ENCODE measurements at regions not wholly inside any gene's neighbourhood (a gene's known extent, or its start where the extent isn't known, plus 50 kb on each side); places are given as distances from the start of the nearest gene placed in this dataset.

DNA sequence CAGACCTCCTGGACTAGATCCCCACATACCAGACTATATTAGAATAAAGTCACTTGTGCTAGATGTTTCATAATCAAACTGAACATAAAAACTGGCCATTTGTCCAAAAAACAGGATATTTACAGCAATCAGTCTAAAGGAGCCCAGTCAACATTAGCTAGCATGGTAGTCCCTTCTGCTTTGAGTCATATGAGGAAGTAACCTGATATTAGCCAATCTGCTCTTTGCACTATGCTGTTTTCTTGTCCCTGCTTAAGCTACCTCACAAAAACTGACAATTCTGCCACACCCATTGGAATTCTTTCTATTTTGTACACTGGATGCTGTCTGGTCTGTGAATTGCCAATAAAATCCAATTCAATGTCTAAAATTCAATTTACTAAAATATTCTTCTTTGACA is 1824.2 kb downstream of the OLFM4 start:
- DNase-seq (ENCODE audit: low read depth, low spot score) = no peak

DNA sequence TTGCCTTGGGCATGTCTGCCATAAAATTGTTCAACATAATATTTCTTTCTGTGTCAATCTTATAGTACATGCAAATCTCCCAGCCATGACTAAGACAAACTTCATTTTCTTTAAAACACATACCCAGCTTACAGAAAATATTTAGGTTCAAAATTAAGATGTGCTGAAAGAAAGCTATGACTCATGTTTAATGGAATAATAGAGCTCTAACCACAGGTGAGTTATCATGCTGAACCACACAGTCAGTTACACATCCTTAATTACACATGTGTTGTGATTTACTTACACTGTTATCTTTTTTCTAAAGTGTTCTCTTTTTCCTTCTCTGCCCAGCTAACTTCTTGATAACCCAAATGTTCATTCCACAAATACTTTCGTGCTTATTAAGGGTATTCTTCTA is 1831.2 kb downstream of the OLFM4 start:
- no peak for DNase-seq (ENCODE audit: low read depth, low spot score)

GRCh38 chr13:54875111-54875510 is 1846.5 kb downstream of the OLFM4 start:
- DNase-seq (ENCODE audit: low read depth, low spot score) = no peak

DNA sequence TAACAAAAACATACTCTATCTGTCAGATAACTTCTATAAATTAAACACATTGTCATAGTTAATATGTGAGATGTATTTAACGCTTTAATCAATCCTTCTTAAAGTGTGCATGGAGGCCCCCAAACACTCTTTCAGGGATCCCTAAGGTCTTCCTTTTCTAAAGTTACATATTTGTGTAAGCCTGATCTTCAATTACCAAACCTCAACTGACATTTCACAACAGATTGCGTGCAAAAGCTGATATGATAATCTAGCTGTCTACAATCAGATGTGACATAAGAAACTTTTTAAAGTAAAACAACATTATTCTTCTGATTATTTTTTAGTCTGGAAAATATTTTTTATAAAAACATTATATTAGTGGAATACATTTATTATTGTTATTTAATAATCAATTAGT is 1850.4 kb downstream of the OLFM4 start:
- no peak for DNase-seq (ENCODE audit: low read depth, low spot score)

GRCh38 chr13:54884682-54885081 is 1856.1 kb downstream of the OLFM4 start:
- no peak for DNase-seq (ENCODE audit: low read depth, low spot score)

DNA sequence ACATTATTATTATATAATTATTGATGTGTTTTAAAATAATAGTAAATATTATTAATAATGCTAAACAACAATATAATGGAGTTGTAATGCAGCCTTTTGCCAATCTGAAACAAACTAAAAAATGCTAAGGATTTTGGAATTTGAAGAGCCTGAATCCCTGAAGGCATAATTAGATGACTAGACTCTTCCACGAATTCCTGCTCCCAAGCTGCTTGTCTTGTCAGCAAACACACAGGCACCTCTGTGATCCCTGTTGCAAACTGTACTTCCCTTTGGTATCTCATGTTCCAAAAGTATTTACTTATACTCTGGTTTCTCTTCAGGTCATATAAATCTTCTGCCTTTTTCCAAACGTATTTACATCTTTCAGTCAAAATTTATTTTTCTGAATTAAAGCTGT is 1862.4 kb downstream of the OLFM4 start:
- no peak for DNase-seq (ENCODE audit: low read depth, low spot score)

GRCh38 chr13:54901316-54901715 is 1872.7 kb downstream of the OLFM4 start:
- no peak for DNase-seq (ENCODE audit: low read depth, low spot score)

- DNase-seq (ENCODE audit: low read depth, low spot score) = no peak
Measured at GRCh38 chr13:54912367-54912766, 1883.8 kb downstream of the OLFM4 start.

- no peak for DNase-seq (ENCODE audit: low read depth, low spot score)
Measured at GRCh38 chr13:54913668-54914067, 1885.1 kb downstream of the OLFM4 start.

GRCh38 chr13:54927538-54927937 is 1898.9 kb downstream of the OLFM4 start:
- no peak for DNase-seq (ENCODE audit: low read depth, low spot score)

- no peak for DNase-seq (ENCODE audit: low read depth, low spot score)
Measured at GRCh38 chr13:54928071-54928470, 1899.5 kb downstream of the OLFM4 start.

DNA sequence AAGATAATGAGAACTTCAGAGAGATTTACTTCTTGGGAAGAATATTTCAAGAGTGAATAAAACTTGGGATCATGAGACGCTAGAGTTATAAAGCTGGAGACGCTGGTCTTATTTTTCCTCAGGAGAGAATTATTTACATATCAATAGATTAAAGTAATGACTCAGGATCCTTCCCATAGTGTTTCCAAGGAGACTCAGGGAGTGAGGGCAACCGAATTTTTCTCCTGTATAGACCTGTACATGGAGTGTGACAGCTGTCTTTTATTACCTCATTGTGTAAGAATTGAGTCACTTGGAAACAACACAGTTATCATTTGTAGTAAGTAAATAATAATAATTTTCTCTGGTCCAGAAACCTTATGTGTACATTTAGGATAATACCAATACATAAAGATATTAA is 1905.5 kb downstream of the OLFM4 start:
- DNase-seq (ENCODE audit: low read depth, low spot score) = peak; percentile 15

DNA sequence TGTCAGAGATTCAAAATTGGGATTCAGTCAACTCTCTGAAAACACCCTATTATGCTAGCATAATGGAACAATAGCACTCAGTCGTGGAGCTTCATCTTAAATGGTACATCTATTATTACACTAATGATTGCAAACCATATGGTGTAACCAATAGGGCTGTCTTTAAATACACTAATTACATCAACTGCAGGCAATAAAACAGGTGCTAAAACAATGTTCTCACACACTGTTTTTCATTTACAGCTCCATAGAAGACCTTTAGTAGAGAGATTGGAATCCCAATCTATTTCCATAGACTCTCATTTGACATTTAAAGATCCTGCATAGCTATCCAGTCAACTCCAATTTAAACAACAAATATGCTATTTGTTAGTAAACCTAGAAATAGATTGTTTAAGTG is 1917.4 kb downstream of the OLFM4 start:
- DNase-seq (ENCODE audit: low read depth, low spot score) = no peak

GRCh38 chr13:54949735-54950134 is 1921.1 kb downstream of the OLFM4 start:
- no peak for DNase-seq (ENCODE audit: low read depth, low spot score)

DNA sequence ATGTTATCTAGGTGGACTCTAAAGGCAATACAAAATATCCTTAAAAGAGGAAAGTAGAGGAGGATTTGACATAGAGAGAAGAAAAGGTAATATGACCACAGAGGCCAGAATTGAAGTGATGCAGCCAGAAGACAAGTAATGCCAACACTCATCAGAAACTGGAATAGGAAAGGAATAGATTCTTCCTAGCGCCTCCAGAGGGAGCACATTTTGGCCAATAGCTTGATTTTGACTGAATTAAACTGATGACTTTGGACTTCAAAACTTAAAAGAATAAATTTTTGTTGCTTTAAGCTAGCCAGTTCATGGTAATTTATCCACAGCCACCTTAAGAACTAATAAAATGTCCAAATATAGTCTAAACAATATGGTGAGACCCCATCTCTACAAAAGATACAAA is 1921.9 kb downstream of the OLFM4 start:
- no peak for DNase-seq (ENCODE audit: low read depth, low spot score)

- no peak for DNase-seq (ENCODE audit: low read depth, low spot score)
Measured at GRCh38 chr13:54953786-54954185, 1925.2 kb downstream of the OLFM4 start.

DNA sequence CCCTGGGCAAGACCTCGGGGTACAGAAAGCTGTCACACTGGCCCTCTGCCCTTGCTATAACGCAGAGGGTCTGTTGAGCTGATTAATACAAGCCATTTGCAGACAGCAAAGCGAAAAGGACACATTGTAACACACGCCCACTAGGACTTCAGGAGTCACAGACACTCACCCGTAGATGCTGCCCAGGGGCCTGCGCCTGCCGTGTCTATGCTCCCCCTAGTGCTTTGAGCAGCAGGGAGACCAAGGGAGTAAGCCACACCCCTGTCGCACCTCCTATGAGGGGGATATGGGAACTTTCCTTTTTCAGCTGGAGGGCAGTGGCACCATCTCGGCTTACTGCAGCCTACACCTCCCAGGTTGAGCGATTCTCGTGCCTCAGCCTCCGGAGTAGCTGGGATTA is 1930.2 kb downstream of the OLFM4 start:
- DNase-seq (ENCODE audit: low read depth, low spot score) = no peak

- DNase-seq (ENCODE audit: low read depth, low spot score) = peak; percentile 45
Measured at GRCh38 chr13:54965881-54966280, 1937.3 kb downstream of the OLFM4 start.

DNA sequence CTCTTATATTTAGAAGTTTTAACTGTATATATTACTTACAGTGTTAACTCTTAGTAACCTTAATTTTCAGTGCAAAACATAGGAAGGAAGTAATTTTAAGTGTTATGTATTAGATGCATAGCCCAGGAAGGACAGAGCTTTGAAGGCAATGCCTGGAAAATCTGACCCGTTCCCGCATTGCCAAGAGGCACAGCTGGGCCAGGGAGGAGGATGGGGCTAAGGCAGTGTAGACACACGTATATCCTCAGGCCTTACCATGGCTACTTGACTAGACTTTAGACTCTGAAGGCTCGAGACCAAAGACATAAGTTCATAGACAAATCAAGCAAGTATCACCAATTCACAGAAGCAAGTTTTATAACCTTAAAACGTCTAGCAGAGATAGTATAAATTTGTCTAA is 1944.2 kb downstream of the OLFM4 start:
- DNase-seq (ENCODE audit: low read depth, low spot score) = no peak

GRCh38 chr13:54975676-54976075 is 1947.1 kb downstream of the OLFM4 start:
- DNase-seq (ENCODE audit: low read depth, low spot score) = no peak

GRCh38 chr13:54980651-54981050 is 1952.0 kb downstream of the OLFM4 start:
- no peak for DNase-seq (ENCODE audit: low read depth, low spot score)

GRCh38 chr13:54989418-54989817 is 1960.8 kb downstream of the OLFM4 start:
- no peak for DNase-seq (ENCODE audit: low read depth, low spot score)

DNA sequence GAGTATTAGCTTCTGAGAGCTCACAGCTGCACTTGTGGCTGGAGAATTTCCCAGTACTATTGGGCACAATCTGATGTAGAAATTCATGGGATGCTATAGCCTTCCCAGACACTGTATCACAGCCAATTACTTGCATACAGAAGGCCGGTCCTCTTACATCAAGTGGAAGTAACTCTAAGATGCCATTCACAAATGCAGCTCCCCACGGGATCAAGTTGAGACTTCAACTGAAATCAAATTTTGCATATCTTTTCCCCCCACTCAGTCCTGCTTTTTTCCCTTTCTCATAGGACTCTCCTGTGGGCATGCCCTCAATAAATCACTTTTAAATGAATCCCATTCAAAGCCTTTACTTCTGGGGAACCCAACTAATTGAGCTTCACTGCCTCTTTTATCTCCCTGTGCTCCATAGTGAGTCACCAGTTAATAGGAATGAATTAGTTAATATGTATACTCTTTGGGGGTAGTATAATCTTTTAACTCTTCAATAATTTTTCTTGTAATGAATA is 1970.8 kb downstream of the OLFM4 start:
- DNase-seq (ENCODE audit: low read depth, low spot score) = no peak

DNA sequence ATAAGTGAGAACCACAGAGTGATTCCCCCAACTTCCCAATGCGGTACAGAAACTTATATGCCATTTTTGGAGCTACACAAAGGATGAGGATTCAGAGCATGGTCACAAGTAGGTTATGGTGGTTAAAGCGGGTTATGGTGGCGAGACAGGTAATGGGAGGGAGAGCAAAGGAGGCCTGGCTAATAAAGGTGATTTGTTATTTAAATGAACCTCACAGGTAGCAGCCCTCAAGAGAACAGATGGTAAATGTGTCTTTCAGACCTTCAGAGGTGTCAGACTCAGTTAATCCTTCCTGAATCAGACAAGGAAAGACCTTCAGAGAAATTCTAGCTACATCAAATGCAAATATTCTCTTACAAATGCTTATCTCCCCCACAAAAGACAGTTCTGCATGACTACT is 1971.4 kb downstream of the OLFM4 start:
- DNase-seq (ENCODE audit: low read depth, low spot score) = no peak

GRCh38 chr13:55000844-55001243 is 1972.2 kb downstream of the OLFM4 start:
- no peak for DNase-seq (ENCODE audit: low read depth, low spot score)

Measured in astrocyte of the hippocampus (primary cell).